Kidney glomerular epithelial cell (primary cell): ENCODE measurements at regions not wholly inside any gene's neighbourhood (a gene's known extent, or its start where the extent isn't known, plus 50 kb on each side); places are given as distances from the start of the nearest gene placed in this dataset.
"Not testable (repeated sequence)": the region's sequence is repeated elsewhere in the genome, so short reads cannot be mapped to it uniquely, and the experiment has no call there.

Experiments used
- DNase-seq: peaks from one replicate; lab custom pipeline; 2025; lab: John Stamatoyannopoulos, UW

DNA sequence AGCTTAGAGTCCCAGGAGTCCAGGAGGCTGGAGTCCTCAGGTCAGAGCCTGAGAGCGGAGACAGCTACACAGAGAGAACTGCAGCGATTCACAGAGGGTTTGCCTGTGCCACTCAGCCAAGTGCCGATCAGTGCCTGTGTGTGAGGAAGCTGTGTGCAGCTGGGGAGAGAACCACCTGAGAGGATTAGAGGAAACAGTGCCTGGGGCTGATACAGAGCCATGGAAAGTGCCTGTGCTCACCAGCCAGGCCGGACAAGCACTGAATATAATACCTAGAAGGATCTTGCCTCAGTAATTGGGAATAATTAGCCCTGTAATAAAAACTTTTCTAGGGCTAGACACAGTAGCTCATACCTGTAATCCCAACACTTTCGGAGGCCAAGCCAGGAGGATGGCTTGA lies 134.7 kb downstream of the ARHGAP11B start:
- DNase-seq: not testable (repeated sequence)

DNA sequence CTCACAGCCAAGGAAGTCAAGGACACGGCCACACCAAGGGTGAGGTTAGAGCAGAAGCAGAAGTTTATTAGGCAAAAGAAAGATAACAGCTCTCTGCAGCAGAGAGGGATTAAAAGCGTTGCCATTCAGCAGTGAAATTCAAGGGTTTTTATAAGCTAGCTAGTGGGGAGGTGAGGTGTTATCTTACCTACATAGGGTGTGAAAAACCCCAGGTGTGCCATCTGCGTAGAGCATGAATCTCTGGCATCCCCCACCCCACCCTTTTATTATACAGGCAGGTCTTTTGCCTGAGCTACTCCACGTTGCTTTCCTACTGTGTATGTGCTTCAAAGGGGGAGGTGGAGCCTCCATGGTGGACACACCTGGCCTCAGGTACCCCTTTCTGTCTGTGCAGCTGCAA lies 135.4 kb downstream of the ARHGAP11B start:
- not testable (repeated sequence) for DNase-seq

DNA sequence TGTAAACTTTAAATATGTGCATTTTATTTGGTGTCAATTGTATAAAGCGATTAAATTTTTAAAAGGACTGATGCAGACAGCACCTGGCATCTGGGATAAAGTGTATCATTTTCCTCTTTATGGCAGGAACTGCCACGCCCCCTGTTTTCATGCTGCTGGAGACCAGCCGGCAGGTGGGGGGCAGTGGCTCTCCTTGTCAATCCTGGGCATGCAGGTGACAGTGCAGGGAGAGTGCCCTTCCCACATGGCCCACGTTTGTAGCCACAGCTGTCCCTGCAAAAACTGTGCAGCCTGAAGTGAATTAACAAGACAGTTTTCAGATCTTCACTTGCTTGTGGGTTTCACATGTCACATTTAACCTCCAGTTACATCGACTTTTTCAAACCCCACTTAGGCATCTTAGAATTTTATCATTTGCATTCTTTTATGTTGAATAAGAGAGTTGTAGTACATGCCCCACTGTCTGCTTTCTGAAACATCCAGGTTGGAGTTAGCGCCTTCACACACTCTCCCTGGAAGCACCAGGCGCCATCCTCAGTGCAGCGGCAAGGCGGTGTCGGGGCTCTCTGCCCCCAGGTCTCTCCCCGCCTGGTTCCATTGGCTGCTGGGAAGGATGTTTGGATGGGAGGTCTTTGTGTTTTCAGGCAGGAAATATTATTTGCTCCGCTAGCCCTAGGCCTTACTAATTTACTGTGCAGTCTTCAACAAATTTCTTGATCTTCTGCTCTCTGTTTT lies 134.2 kb upstream of the FAN1 start:
- DNase-seq: not testable (repeated sequence)

GRCh38 chr15:30770759-30771158 lies 133.0 kb upstream of the FAN1 start:
- DNase-seq: no peak

GRCh38 chr15:30783019-30783418 lies 120.7 kb upstream of the FAN1 start:
- DNase-seq: no peak

GRCh38 chr15:30788595-30788994 lies 115.1 kb upstream of the FAN1 start:
- DNase-seq: no peak

- DNase-seq: no peak
These were observed 112.2 kb upstream of the FAN1 start for GRCh38 chr15:30791239-30792175.

DNA sequence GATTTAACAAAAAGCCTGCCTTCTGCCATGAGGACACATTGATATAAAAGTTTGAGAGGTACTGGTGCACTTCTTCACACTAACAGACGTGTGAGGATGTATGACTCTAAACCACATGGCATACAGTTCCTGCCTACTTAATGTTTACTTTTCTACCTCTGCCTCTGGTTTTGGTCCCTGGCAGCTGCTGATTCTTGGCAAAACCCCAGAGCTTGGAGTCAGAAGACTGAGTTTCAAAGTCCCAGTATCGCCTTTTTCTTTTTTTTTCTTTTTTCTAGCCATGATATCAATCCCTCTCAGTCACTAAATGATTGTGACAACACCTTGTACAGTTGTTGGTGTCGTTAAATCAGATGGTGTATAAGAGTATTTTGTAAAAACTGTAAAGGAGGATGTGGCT lies 110.9 kb upstream of the FAN1 start:
- DNase-seq: not testable (repeated sequence)

DNA sequence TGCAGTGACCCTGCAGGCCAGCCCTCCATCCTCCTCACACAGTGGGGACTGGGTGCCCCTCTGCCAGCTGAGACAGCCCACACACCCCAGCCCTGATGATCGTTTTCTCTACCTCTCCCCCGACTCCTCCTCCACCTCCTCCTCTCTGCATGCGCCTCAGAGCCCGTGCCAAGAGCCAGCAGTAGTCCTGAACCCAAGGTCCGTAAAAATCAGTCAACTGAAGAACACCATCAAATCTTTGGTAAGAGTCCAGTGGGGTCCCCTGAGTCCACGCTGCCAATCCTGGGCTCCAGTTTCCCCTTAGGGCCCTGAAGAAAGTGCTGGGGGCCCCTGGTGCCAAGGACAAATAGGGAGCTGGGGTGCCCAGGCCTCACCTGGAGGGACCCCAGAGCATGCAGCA lies 109.3 kb upstream of the FAN1 start:
- no peak for DNase-seq

DNA sequence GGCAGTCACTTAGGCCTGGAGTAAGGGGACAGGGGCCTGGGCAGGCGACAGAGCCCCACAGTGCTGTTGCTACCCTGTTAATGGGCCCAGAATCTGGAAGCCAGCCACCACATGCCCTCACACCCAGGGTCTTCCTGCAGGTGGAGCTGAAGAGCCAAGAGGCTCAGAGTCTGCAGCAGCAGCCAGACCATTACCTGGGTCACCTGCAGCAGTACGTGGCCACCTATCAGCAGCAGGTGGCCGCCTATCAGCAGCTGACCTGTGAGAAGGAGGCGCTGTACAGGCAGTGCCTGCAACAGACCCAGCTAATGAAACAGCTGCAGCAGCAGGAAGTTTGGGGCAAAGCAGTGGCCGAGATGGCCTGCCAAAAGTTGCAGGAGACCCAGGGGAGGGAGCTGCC lies 104.2 kb upstream of the FAN1 start:
- not testable (repeated sequence) for DNase-seq

GRCh38 chr15:30801140-30801895 lies 102.4 kb upstream of the FAN1 start:
- DNase-seq: not testable (repeated sequence)

GRCh38 chr15:30802001-30802400 lies 101.7 kb upstream of the FAN1 start:
- not testable (repeated sequence) for DNase-seq

GRCh38 chr15:30803703-30804102 lies 100.0 kb upstream of the FAN1 start:
- not testable (repeated sequence) for DNase-seq

- DNase-seq: no peak
These were observed 87.3 kb upstream of the FAN1 start for GRCh38 chr15:30816430-30816829.

- not testable (repeated sequence) for DNase-seq
These were observed 80.5 kb upstream of the FAN1 start for GRCh38 chr15:30823068-30823813.

DNA sequence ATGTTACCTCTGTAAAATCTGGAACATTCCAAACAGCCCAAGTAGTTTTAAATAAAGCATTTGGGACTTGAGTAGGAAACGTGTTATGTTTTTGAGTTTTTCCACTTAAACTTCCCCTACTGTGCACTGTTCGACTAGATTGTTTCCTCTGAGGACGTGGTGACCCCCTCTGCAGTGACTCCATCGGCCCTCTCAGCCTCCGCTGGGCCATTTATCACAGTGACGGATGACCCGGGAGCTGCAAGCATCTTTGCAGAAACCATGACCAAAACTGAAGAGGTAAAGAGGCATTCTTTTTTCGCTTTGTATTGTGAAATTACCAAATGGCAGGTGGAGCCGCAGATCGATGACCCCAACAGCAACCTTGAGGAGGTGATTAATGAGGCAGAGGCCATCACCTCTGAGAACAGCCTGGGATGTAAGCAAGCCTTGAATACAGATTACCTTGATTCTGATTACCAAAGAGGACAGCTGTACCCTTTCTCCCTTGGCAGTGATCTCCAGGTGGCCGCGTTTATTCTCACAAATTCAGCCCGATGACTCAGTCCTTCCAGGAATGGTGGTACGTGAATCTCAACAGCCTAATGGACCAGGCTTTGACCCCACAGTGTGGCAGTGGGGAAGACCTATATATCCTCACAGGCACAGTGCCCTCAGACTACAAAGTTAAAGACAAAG lies 79.1 kb upstream of the FAN1 start:
- DNase-seq: no peak

- no peak for DNase-seq
These were observed 76.0 kb upstream of the FAN1 start for GRCh38 chr15:30827625-30828303.

DNA sequence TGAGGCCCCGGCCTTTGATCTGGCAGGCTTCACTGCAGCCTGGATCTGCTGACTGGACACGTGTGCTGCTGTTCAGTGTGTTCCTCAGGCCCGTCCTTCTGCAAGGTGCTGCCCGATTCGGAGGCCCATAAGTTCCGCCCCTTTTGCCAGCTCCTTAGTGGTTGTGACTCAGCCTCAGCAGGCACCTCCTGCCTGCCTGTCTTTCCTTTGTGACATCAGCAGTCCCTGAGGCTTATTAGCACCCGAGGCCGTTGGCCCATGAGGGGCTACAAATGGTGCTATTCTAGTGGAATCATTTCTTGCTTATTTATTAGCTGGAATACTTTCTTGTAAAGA lies 75.4 kb upstream of the FAN1 start:
- DNase-seq: peak; percentile 26

DNA sequence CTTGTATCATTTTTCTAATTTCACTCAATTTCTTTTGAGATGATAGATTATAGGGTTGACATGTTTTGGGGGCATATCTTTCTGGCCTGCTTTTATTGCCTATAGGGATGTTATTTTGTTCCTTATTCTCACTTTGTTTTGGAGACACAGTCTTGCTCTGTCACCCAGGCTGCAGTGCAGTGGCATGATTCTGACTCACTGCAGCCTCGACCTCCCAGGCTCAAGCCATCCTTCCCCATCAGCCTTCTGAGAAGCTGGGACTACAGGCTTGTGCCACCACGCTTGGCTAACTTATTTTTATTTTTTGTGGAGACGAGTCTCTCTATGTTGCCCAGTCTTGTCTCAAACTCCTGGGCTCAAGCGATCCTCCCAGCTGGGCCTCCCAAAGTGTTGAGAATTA lies 72.8 kb upstream of the FAN1 start:
- no peak for DNase-seq

GRCh38 chr15:30833379-30833778 lies 70.3 kb upstream of the FAN1 start:
- not testable (repeated sequence) for DNase-seq

- DNase-seq: not testable (repeated sequence)
These were observed 62.1 kb upstream of the FAN1 start for GRCh38 chr15:30841639-30842038.
